Testis (tissue), 2 donors: ENCODE measurements at regions not wholly inside any gene's neighbourhood (a gene's known extent, or its start where the extent isn't known, plus 50 kb on each side); places are given as distances from the start of the nearest gene placed in this dataset.

ENCODE experiments used
- DNase-seq: peaks from one replicate; pipeline ENCODE4 v3.0.0-alpha.2; 2019
- H3K27ac ChIP-seq, 2 donors: fragments of 200-600 bp; sonication (generic); one replicate each; pipeline ENCODE4 v1.5.1; 2019
- H3K27me3 ChIP-seq: fragments of 200-600 bp; sonication (generic); one replicate; pipeline ENCODE4 v1.5.1; 2019
- H3K36me3 ChIP-seq: fragments of 200-600 bp; sonication (generic); one replicate; pipeline ENCODE4 v1.5.1; 2017; ENCODE audit warnings: low read depth; ENCODE audit errors: missing control alignments
- H3K4me1 ChIP-seq: fragments of 200-600 bp; sonication (generic); one replicate; pipeline ENCODE4 v1.5.1; 2019
- H3K4me3 ChIP-seq, 2 donors: fragments of 200-600 bp; sonication (generic); one replicate each; pipeline ENCODE4 v1.5.1; 2017 to 2019
- H3K9me3 ChIP-seq: fragments of 200-600 bp; sonication (generic); one replicate; pipeline ENCODE4 v1.5.1; 2017
- CTCF ChIP-seq, 3 experiments: fragments of 450-650 bp in 2 of 3; fragments of 200-600 bp in 1 of 3; sonication (generic) in 1 of 3; IDR thresholded peaks; one replicate each; pipeline ENCODE4 v1.5.1; 2016 to 2019; ENCODE audit warnings: antibody characterized with exemption in 3 of 3, mild to moderate bottlenecking in 2 of 3, moderate library complexity in 1 of 3
- POLR2A ChIP-seq: fragments of 450-650 bp; IDR thresholded peaks from one replicate; pipeline ENCODE4 v1.6.1; 2017; ENCODE audit warnings: antibody characterized with exemption, mild to moderate bottlenecking, moderate library complexity
- WGBS, 2 donors: methylation state at CpG; one replicate each; pipeline ENCODE4 v1.1.5; 2018; 5-methylcytosine and 5-hydroxymethylcytosine counted together
- intact Hi-C: fragments of 100-400 bp; cut with DNase I; formaldehyde crosslinking; loops from one replicate; pipeline ENCODE4 v1.15.1; 2023; ENCODE audit warnings: low total_unique reads

- DNase-seq, result no peak
- Histone ChIP-seq H3K36me3 (no peaks in the 10 kb centered on the region), H3K9me3 (no peaks in the 10 kb centered on the region), H3K4me1 (no peaks in the 10 kb centered on the region), H3K4me3 (no peak overlapping the region), H3K27me3 (no peaks in the 10 kb centered on the region), H3K27ac (no peak overlapping the region)
- intact Hi-C loops, result no loop called here
- TF ChIP-seq CTCF (IDR thresholded peaks at IDR 0.05), result no peak
- no peak for TF ChIP-seq POLR2A
Observed at GRCh38 chr2:173593109-173593508, 238.4 kb downstream of the CDCA7 start.

GRCh38 chr2:173596244-173596643 lies 241.6 kb downstream of the CDCA7 start:
- intact Hi-C loops, result no loop called here
- TF ChIP-seq POLR2A (no peak), CTCF (IDR thresholded peaks at IDR 0.05) (no peak)
- no peaks in the 10 kb centered on the region for H3K36me3 ChIP-seq
- no peaks in the 10 kb centered on the region for H3K4me1 ChIP-seq
- no peaks in the 10 kb centered on the region for H3K27me3 ChIP-seq
- H3K27ac ChIP-seq, result no peak overlapping the region
- no peaks in the 10 kb centered on the region for H3K9me3 ChIP-seq
- no peak for DNase-seq
- no peak overlapping the region for H3K4me3 ChIP-seq

- Histone ChIP-seq H3K36me3 (no peaks in the 10 kb centered on the region), H3K27me3 (no peaks in the 10 kb centered on the region)
- intact Hi-C loops, result no loop called here
Observed at GRCh38 chr2:173598525-173598924, 243.9 kb downstream of the CDCA7 start.

GRCh38 chr2:173599821-173600359 lies 245.2 kb downstream of the CDCA7 start:
- no peaks in the 10 kb centered on the region for H3K27me3 ChIP-seq
- WGBS, 2 donors, result 84 to 86% methylated on average over 5 of the region's 5 CpGs
- intact Hi-C loops, result no loop called here
- H3K27ac ChIP-seq, result no peak overlapping the region
- no peaks in the 10 kb centered on the region for H3K36me3 ChIP-seq
- H3K9me3 ChIP-seq, result no peaks in the 10 kb centered on the region
- DNase-seq, result no peak
- H3K4me3 ChIP-seq, result no peak overlapping the region
- TF ChIP-seq CTCF (IDR thresholded peaks at IDR 0.05) (no peak), POLR2A (no peak)
- no peaks in the 10 kb centered on the region for H3K4me1 ChIP-seq

More at GRCh38 chr2:173598525-173598924, 243.9 kb downstream of the CDCA7 start:
- Histone ChIP-seq H3K9me3 (no peaks in the 10 kb centered on the region), H3K4me1 (no peaks in the 10 kb centered on the region), H3K27ac (no peak overlapping the region), H3K4me3 (no peak overlapping the region)
- TF ChIP-seq POLR2A (no peak), CTCF (IDR thresholded peaks at IDR 0.05) (no peak)
- no peak for DNase-seq

- Histone ChIP-seq H3K27me3 (no peaks in the 10 kb centered on the region), H3K9me3 (no peaks in the 10 kb centered on the region), H3K4me1 (no peaks in the 10 kb centered on the region), H3K27ac (no peak overlapping the region), H3K36me3 (no peaks in the 10 kb centered on the region), H3K4me3 (no peak overlapping the region)
- no peak for DNase-seq
- no peak for TF ChIP-seq POLR2A
- no peak for TF ChIP-seq CTCF (IDR thresholded peaks at IDR 0.05)
- WGBS, 2 donors, result 91 to 95% methylated on average over 6 of the region's 6 CpGs
- intact Hi-C loops, result no loop called here
Observed at GRCh38 chr2:173602153-173602795, 247.6 kb downstream of the CDCA7 start.
